GM12865 (cell line): ENCODE measurements at regions not wholly inside any gene's neighbourhood (a gene's known extent, or its start where the extent isn't known, plus 50 kb on each side); places are given as distances from the start of the nearest gene placed in this dataset.

ENCODE experiments used
- DNase-seq: peaks from one replicate; pipeline ENCODE4 v3.0.0; 2010; ENCODE audit warnings: low read depth
- H3K4me3 ChIP-seq: 2 replicates; pipeline ENCODE4 v1.5.1; 2011; ENCODE audit warnings: mild to moderate bottlenecking, low read depth, low read length, control low read depth
- CTCF ChIP-seq: IDR thresholded peaks from 2 replicates; pipeline ENCODE4 v1.5.1; 2011; ENCODE audit warnings: low read length, control low read depth, low read depth, inconsistent platforms; ENCODE audit not compliant: insufficient read depth; ENCODE audit errors: missing control alignments

- no peak for DNase-seq
- TF ChIP-seq CTCF, result no peak
- no peak overlapping the region for H3K4me3 ChIP-seq
Measured at GRCh38 chr6:87897013-87897412, 150.6 kb upstream of the SPACA1 start.

GRCh38 chr6:87887266-87887665, 160.4 kb upstream of the SPACA1 start:
- DNase-seq, result no peak
- H3K4me3 ChIP-seq, result no peak overlapping the region
- no peak for TF ChIP-seq CTCF

- no peak for TF ChIP-seq CTCF
- no peak overlapping the region for H3K4me3 ChIP-seq
- no peak for DNase-seq
Measured at GRCh38 chr6:87884203-87884602, 163.4 kb upstream of the SPACA1 start.

- no peak for DNase-seq
- no peak overlapping the region for H3K4me3 ChIP-seq
- no peak for TF ChIP-seq CTCF
Measured at GRCh38 chr6:87881342-87881895, 166.2 kb upstream of the SPACA1 start.

GRCh38 chr6:87879132-87879861, 168.3 kb upstream of the SPACA1 start:
- peak; percentile 60 for DNase-seq
- no peak for TF ChIP-seq CTCF
- H3K4me3 ChIP-seq, result no peak overlapping the region

- H3K4me3 ChIP-seq, result no peak overlapping the region
- no peak for TF ChIP-seq CTCF
Measured at GRCh38 chr6:87875781-87876180, 171.9 kb upstream of the SPACA1 start.

GRCh38 chr6:87873556-87873955, 171.5 kb upstream of the AKIRIN2 start:
- H3K4me3 ChIP-seq, result no peak overlapping the region
- no peak for DNase-seq
- TF ChIP-seq CTCF, result no peak

More at GRCh38 chr6:87875781-87876180, 171.9 kb upstream of the SPACA1 start:
- DNase-seq, result no peak
